ENCODE measurements at regions not wholly inside any gene's neighbourhood (a gene's known extent, or its start where the extent isn't known, plus 50 kb on each side); places are given as distances from the start of the nearest gene placed in this dataset.
"Not testable (repeated sequence)": the region's sequence is repeated elsewhere in the genome, so short reads cannot be mapped to it uniquely, and the experiment has no call there.

GRCh38 chrY:19484997-19485396, 259.5 kb downstream of the KDM5D start:
- H3K4me3 Mint-ChIP-seq = no peak overlapping the region

GRCh38 chrY:19479141-19479540, 265.4 kb downstream of the KDM5D start:
- no peak overlapping the region for H3K27ac Mint-ChIP-seq
- H3K36me3 Mint-ChIP-seq (ENCODE audit: low read depth) = no peaks in the 10 kb centered on the region
- intact Hi-C loops (cut with micrococcal nuclease) = no loop called here
- no peaks in the 10 kb centered on the region for H3K4me1 Mint-ChIP-seq (ENCODE audit: low read depth)
- H3K4me3 Mint-ChIP-seq = no peak overlapping the region
- H3K9me3 Mint-ChIP-seq = no peaks in the 10 kb centered on the region
- H3K27me3 Mint-ChIP-seq = no peaks in the 10 kb centered on the region

More at GRCh38 chrY:19484997-19485396, 259.5 kb downstream of the KDM5D start:
- intact Hi-C loops (cut with micrococcal nuclease) = no loop called here
- Mint-ChIP-seq H3K9me3 (peaks cover 10% of the 10 kb centered on the region), H3K36me3 (ENCODE audit: low read depth) (no peaks in the 10 kb centered on the region), H3K4me1 (ENCODE audit: low read depth) (no peaks in the 10 kb centered on the region), H3K27ac (no peak overlapping the region), H3K27me3 (no peaks in the 10 kb centered on the region)

- no peak overlapping the region for H3K4me3 Mint-ChIP-seq
These were observed 266.6 kb downstream of the KDM5D start for GRCh38 chrY:19477959-19478358.

GRCh38 chrY:19465809-19466208, 278.7 kb downstream of the KDM5D start:
- no peaks in the 10 kb centered on the region for H3K9me3 Mint-ChIP-seq
- intact Hi-C loops (cut with micrococcal nuclease) = no loop called here
- no peak overlapping the region for H3K27ac Mint-ChIP-seq
- H3K4me3 Mint-ChIP-seq = no peak overlapping the region
- H3K27me3 Mint-ChIP-seq = no peaks in the 10 kb centered on the region
- no peaks in the 10 kb centered on the region for H3K4me1 Mint-ChIP-seq (ENCODE audit: low read depth)
- H3K36me3 Mint-ChIP-seq (ENCODE audit: low read depth) = no peaks in the 10 kb centered on the region

More at GRCh38 chrY:19477959-19478358, 266.6 kb downstream of the KDM5D start:
- Mint-ChIP-seq H3K4me1 (ENCODE audit: low read depth) (no peaks in the 10 kb centered on the region), H3K27ac (no peak overlapping the region), H3K36me3 (ENCODE audit: low read depth) (no peaks in the 10 kb centered on the region), H3K9me3 (no peaks in the 10 kb centered on the region), H3K27me3 (no peaks in the 10 kb centered on the region)
- intact Hi-C loops (cut with micrococcal nuclease) = no loop called here

GRCh38 chrY:19456855-19457448, 287.6 kb downstream of the KDM5D start:
- Mint-ChIP-seq H3K9me3 (peaks cover 5% of the 10 kb centered on the region), H3K4me3 (no peak overlapping the region), H3K4me1 (ENCODE audit: low read depth) (no peaks in the 10 kb centered on the region), H3K36me3 (ENCODE audit: low read depth) (no peaks in the 10 kb centered on the region), H3K27me3 (no peaks in the 10 kb centered on the region), H3K27ac (no peak overlapping the region)
- intact Hi-C loops (cut with micrococcal nuclease) = no loop called here

GRCh38 chrY:19433059-19433458, 311.5 kb downstream of the KDM5D start:
- H3K4me1 Mint-ChIP-seq (ENCODE audit: low read depth) = peaks cover 9% of the 10 kb centered on the region
- H3K36me3 Mint-ChIP-seq (ENCODE audit: low read depth) = no peaks in the 10 kb centered on the region
- H3K27me3 Mint-ChIP-seq = no peaks in the 10 kb centered on the region
- H3K27ac Mint-ChIP-seq = no peak overlapping the region
- intact Hi-C loops (cut with micrococcal nuclease) = no loop called here
- no peak overlapping the region for H3K4me3 Mint-ChIP-seq
- H3K9me3 Mint-ChIP-seq = no peaks in the 10 kb centered on the region

- H3K4me3 Mint-ChIP-seq = no peak overlapping the region
- intact Hi-C loops (cut with micrococcal nuclease) = no loop called here
- H3K36me3 Mint-ChIP-seq (ENCODE audit: low read depth) = no peaks in the 10 kb centered on the region
- H3K4me1 Mint-ChIP-seq (ENCODE audit: low read depth) = peaks cover under 1% of the 10 kb centered on the region
- H3K27ac Mint-ChIP-seq = no peak overlapping the region
- no peaks in the 10 kb centered on the region for H3K27me3 Mint-ChIP-seq
- no peaks in the 10 kb centered on the region for H3K9me3 Mint-ChIP-seq
These were observed 316.6 kb downstream of the KDM5D start for GRCh38 chrY:19427736-19428518.

- H3K4me1 Mint-ChIP-seq (ENCODE audit: low read depth); H3K36me3 Mint-ChIP-seq (ENCODE audit: low read depth); intact Hi-C loops (cut with micrococcal nuclease); H3K9me3 Mint-ChIP-seq; H3K4me3 Mint-ChIP-seq; H3K27me3 Mint-ChIP-seq; H3K27ac Mint-ChIP-seq: not testable (repeated sequence)
These were observed 317.3 kb downstream of the KDM5D start for GRCh38 chrY:19427191-19427590.

GRCh38 chrY:19410980-19411766, 333.4 kb downstream of the KDM5D start:
- Mint-ChIP-seq H3K27me3 (no peaks in the 10 kb centered on the region), H3K36me3 (ENCODE audit: low read depth) (no peaks in the 10 kb centered on the region)

GRCh38 chrY:19406246-19406645, 338.3 kb downstream of the KDM5D start:
- Mint-ChIP-seq H3K36me3 (ENCODE audit: low read depth) (no peaks in the 10 kb centered on the region), H3K9me3 (no peaks in the 10 kb centered on the region), H3K4me1 (ENCODE audit: low read depth) (no peaks in the 10 kb centered on the region), H3K27ac (no peak overlapping the region), H3K27me3 (no peaks in the 10 kb centered on the region), H3K4me3 (no peak overlapping the region)
- intact Hi-C loops (cut with micrococcal nuclease) = no loop called here

More at GRCh38 chrY:19410980-19411766, 333.4 kb downstream of the KDM5D start:
- Mint-ChIP-seq H3K9me3 (no peaks in the 10 kb centered on the region), H3K4me3 (no peak overlapping the region), H3K27ac (no peak overlapping the region), H3K4me1 (ENCODE audit: low read depth) (no peaks in the 10 kb centered on the region)
- intact Hi-C loops (cut with micrococcal nuclease) = no loop called here

GRCh38 chrY:19405598-19405997, 338.9 kb downstream of the KDM5D start:
- no peak overlapping the region for H3K4me3 Mint-ChIP-seq
- no peaks in the 10 kb centered on the region for H3K36me3 Mint-ChIP-seq (ENCODE audit: low read depth)
- no peaks in the 10 kb centered on the region for H3K9me3 Mint-ChIP-seq
- intact Hi-C loops (cut with micrococcal nuclease) = no loop called here
- H3K4me1 Mint-ChIP-seq (ENCODE audit: low read depth) = no peaks in the 10 kb centered on the region
- no peaks in the 10 kb centered on the region for H3K27me3 Mint-ChIP-seq
- no peak overlapping the region for H3K27ac Mint-ChIP-seq

GRCh38 chrY:19392876-19393275, 351.6 kb downstream of the KDM5D start:
- Mint-ChIP-seq H3K27ac (no peak overlapping the region), H3K27me3 (no peaks in the 10 kb centered on the region), H3K4me3 (no peak overlapping the region), H3K4me1 (ENCODE audit: low read depth) (no peaks in the 10 kb centered on the region), H3K9me3 (no peaks in the 10 kb centered on the region), H3K36me3 (ENCODE audit: low read depth) (no peaks in the 10 kb centered on the region)
- intact Hi-C loops (cut with micrococcal nuclease) = no loop called here

GRCh38 chrY:19391922-19392321, 352.6 kb downstream of the KDM5D start:
- no peaks in the 10 kb centered on the region for H3K4me1 Mint-ChIP-seq (ENCODE audit: low read depth)

GRCh38 chrY:19365321-19365720, 379.2 kb downstream of the KDM5D start:
- Mint-ChIP-seq H3K27ac (no peak overlapping the region), H3K27me3 (no peaks in the 10 kb centered on the region), H3K9me3 (no peaks in the 10 kb centered on the region), H3K4me1 (ENCODE audit: low read depth) (no peaks in the 10 kb centered on the region), H3K4me3 (no peak overlapping the region), H3K36me3 (ENCODE audit: low read depth) (no peaks in the 10 kb centered on the region)
- intact Hi-C loops (cut with micrococcal nuclease) = no loop called here

More at GRCh38 chrY:19391922-19392321, 352.6 kb downstream of the KDM5D start:
- Mint-ChIP-seq H3K9me3 (no peaks in the 10 kb centered on the region), H3K36me3 (ENCODE audit: low read depth) (no peaks in the 10 kb centered on the region), H3K4me3 (no peak overlapping the region), H3K27ac (no peak overlapping the region), H3K27me3 (no peaks in the 10 kb centered on the region)
- intact Hi-C loops (cut with micrococcal nuclease) = no loop called here

Measured in dendritic cell treated with granulocyte-macrophage colony-stimulating factor and Interleukin-4, amounts not matched to agents 40 ng/mL and 50 ng/mL, for 4 days (primary cell).